ENCODE measurements at regions not wholly inside any gene's neighbourhood (a gene's known extent, or its start where the extent isn't known, plus 50 kb on each side); places are given as distances from the start of the nearest gene placed in this dataset.
A peak's percentile ranks its signal among the peaks of the same experiment; 100 is the strongest.

DNA sequence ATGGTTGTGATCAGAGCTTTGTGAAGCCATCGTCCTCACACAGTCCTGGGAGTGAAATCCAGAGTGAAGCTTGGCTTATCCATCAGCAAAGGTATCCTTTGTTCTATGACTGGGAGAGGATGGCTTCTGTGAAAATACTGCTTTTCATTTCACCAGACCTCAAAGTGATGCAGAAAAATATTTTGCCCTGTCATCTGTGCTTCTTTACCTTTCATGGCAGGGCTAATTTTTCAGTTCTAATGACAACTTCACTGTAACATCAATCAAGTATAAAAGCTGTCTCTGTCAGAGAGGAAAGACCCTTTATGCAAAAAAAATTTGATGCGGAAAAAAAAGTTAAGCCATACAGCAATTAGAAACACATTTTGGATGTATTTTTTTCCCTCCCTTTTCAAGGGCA, 468.1 kb upstream of the ADARB2 start (continued):
- TF ChIP-seq ZNF462 (CRISPR knock-in tag; IDR thresholded peaks at IDR 0.05): no peak
- TF ChIP-seq, protein P1, sequence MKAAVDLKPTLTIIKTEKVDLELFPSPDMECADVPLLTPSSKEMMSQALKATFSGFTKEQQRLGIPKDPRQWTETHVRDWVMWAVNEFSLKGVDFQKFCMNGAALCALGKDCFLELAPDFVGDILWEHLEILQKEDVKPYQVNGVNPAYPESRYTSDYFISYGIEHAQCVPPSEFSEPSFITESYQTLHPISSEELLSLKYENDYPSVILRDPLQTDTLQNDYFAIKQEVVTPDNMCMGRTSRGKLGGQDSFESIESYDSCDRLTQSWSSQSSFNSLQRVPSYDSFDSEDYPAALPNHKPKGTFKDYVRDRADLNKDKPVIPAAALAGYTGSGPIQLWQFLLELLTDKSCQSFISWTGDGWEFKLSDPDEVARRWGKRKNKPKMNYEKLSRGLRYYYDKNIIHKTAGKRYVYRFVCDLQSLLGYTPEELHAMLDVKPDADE (IDR thresholded peaks at IDR 0.05): no peak
- TF ChIP-seq STAT1 (IDR thresholded peaks at IDR 0.05; ENCODE audit: unreplicated experiment): no peak

GRCh38 chr10:2202401-2202800, 465.1 kb upstream of the ADARB2 start:
- H3K4me3 Mint-ChIP-seq: no peak overlapping the region
- H3K4me3 ChIP-seq: peak overlapping the region; percentile 25; the same call in 1 of the 2 replicates
- DNase-seq (ENCODE audit: low spot score) (peak; percentile 49), ATAC-seq (peak; percentile 67)
- no peaks in the 10 kb centered on the region for H3K27me3 ChIP-seq (ENCODE audit: insufficient read depth)
- H3F3A ChIP-seq (replicated peaks; ENCODE audit: low read depth): peaks cover 4% of the 10 kb centered on the region; the same call in 1 of the 2 replicates
- H3K4me2 ChIP-seq: peak overlapping the region; percentile 45
- no peaks in the 10 kb centered on the region for H4K20me1 ChIP-seq (replicated peaks; ENCODE audit: insufficient read depth)
- 0 out of 2 replicates have a peak, but pooled peaks cover 4% of the 10 kb centered on the region for H3K36me3 ChIP-seq (ENCODE audit: insufficient read depth)
- peaks cover 19% of the 10 kb centered on the region; the same call in 2 of the 3 replicates for H3K36me3 Mint-ChIP-seq (ENCODE audit: low read depth)
- peaks cover 2% of the 10 kb centered on the region for H3K27me3 Mint-ChIP-seq (ENCODE audit: insufficient read depth, low read depth, poor library complexity)
- no peak overlapping the region for H2AFZ ChIP-seq
- peak overlapping the region; percentile 96 for H3K27ac ChIP-seq (ENCODE audit: low read depth)
- H3K79me2 ChIP-seq (replicated peaks; ENCODE audit: insufficient read depth): no peaks in the 10 kb centered on the region
- H3K4me1 Mint-ChIP-seq: peaks cover 36% of the 10 kb centered on the region
- H3K9me2 ChIP-seq (ENCODE audit: insufficient read depth): peaks cover 5% of the 10 kb centered on the region; the same call in 1 of the 2 replicates
- H3K27ac Mint-ChIP-seq: peak overlapping the region; percentile 96
- peaks cover 15% of the 10 kb centered on the region for H3K9me3 Mint-ChIP-seq
- peaks cover 25% of the 10 kb centered on the region for H3K4me1 ChIP-seq (ENCODE audit: insufficient read depth)
- TF ChIP-seq CTCF (conservative IDR thresholded peaks at IDR 0.05; ENCODE audit: low read depth in 2 of 2) (no peak), EZH2 (IDR thresholded peaks at IDR 0.05; ENCODE audit: low read depth, unreplicated experiment) (no peak), JUNB (IDR thresholded peaks at IDR 0.05; ENCODE audit: unreplicated experiment) (no peak), REST (IDR thresholded peaks at IDR 0.05; ENCODE audit: unreplicated experiment) (no peak), STAT1 (IDR thresholded peaks at IDR 0.05; ENCODE audit: unreplicated experiment) (no peak), ZNF114 (CRISPR knock-in tag; IDR thresholded peaks at IDR 0.05) (no peak), ZNF331 (CRISPR knock-in tag; IDR thresholded peaks at IDR 0.05; ENCODE audit: low read depth) (no peak), NANOG (IDR thresholded peaks at IDR 0.05; ENCODE audit: borderline replicate concordance) (no peak)
- TF ChIP-seq, protein P1 (IDR thresholded peaks at IDR 0.05): no peak
